ENCODE measurements at regions not wholly inside any gene's neighbourhood (a gene's known extent, or its start where the extent isn't known, plus 50 kb on each side); places are given as distances from the start of the nearest gene placed in this dataset.

DNA sequence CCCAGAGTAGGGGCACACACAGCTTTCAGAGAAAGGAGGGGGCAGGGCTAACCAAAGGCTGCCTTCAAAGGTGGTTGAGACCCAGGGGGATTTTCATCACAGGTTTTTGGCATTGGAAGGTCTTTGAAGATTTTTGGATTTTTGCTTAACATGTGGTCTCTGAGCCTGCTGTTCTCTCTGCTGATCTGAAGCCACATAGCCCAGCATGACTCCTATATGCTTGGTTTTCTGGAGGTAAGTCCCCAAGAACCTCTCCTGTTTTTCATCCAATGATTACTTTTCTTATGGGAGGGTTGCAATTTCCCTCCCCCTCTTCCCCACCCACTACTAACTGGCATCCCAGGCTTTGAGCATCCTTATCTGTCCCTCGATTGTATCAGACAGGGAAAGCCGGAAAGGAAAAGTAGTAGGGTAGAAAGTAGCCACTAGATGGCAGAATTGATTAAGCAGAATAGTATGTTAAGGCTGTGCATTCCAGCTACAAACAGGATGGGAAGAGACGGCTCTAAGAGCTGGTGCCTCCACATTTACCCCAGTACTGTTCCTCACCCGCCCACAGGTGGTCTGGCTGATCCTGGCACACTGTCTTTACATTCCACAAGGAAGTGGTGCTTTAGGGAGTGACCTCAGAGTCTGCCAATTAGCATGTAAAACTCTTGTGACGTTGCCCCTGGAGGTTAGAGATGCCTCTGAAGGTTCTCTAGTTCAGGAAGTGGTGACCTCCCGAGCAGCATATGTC lies 218.9 kb upstream of the EDNRB start:
- Histone ChIP-seq H3K4me1 (ENCODE audit: control insufficient read depth, low read length) (peaks cover 8% of the 10 kb centered on the region), H3K27me3 (ENCODE audit: control insufficient read depth, low read length) (no peaks in the 10 kb centered on the region; the same call in 1 of the 2 replicates), H3K79me2 (ENCODE audit: control insufficient read depth, low read length) (no peaks in the 10 kb centered on the region), H4K20me1 (ENCODE audit: control insufficient read depth, insufficient read depth, low read depth, low read length) (no peaks in the 10 kb centered on the region), H3K9me2 (replicated peaks; ENCODE audit: control insufficient read depth, low read length) (no peaks in the 10 kb centered on the region), H3K4me2 (ENCODE audit: low read length) (peak overlapping the region; percentile 65), H3K27ac (ENCODE audit: low read depth, low read length) (no peak overlapping the region), H3K36me3 (ENCODE audit: control insufficient read depth, low read length) (no peaks in the 10 kb centered on the region), H3K9me3 (ENCODE audit: control insufficient read depth, insufficient read depth, low read length) (no peaks in the 10 kb centered on the region), H3K4me3 (ENCODE audit: low read length) (peak overlapping the region; percentile 69), H3F3A (ENCODE audit: control insufficient read depth, insufficient read depth) (no peaks in the 10 kb centered on the region)
- TF ChIP-seq EZH2phosphoT487 (IDR thresholded peaks at IDR 0.05; ENCODE audit: borderline replicate concordance, low read length) = no peak
- TF ChIP-seq, protein P1, sequence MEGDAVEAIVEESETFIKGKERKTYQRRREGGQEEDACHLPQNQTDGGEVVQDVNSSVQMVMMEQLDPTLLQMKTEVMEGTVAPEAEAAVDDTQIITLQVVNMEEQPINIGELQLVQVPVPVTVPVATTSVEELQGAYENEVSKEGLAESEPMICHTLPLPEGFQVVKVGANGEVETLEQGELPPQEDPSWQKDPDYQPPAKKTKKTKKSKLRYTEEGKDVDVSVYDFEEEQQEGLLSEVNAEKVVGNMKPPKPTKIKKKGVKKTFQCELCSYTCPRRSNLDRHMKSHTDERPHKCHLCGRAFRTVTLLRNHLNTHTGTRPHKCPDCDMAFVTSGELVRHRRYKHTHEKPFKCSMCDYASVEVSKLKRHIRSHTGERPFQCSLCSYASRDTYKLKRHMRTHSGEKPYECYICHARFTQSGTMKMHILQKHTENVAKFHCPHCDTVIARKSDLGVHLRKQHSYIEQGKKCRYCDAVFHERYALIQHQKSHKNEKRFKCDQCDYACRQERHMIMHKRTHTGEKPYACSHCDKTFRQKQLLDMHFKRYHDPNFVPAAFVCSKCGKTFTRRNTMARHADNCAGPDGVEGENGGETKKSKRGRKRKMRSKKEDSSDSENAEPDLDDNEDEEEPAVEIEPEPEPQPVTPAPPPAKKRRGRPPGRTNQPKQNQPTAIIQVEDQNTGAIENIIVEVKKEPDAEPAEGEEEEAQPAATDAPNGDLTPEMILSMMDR (IDR thresholded peaks at IDR 0.05; ENCODE audit: low read depth, low read length, poor library complexity, severe bottlenecking) = peak; percentile 81

DNA sequence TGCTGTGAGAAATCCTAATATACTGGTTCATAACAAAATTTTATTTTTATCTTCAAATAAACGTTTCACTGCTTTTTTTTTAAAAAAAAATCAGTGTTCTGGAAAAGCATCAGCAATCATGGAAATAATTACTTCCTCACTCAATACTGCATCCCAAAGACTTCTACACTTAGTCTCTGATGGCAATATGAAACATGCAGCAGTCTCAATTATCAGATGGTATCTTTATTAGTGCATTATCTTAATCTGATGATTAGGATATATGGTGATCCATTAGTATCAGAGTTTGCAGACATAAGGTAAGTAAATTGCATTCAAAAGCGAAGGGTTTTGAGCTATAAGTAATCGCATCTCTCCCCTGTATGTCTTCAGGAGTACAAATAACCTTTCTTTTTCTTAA lies 218.3 kb upstream of the EDNRB start:
- peaks cover 8% of the 10 kb centered on the region for H3K4me1 ChIP-seq (ENCODE audit: control insufficient read depth, low read length)
- H3K9me3 ChIP-seq (ENCODE audit: control insufficient read depth, insufficient read depth, low read length) = no peaks in the 10 kb centered on the region
- no peak overlapping the region for H3K4me2 ChIP-seq (ENCODE audit: low read length)
- H3K36me3 ChIP-seq (ENCODE audit: control insufficient read depth, low read length) = no peaks in the 10 kb centered on the region
- no peaks in the 10 kb centered on the region for H3K79me2 ChIP-seq (ENCODE audit: control insufficient read depth, low read length)
- H3K27me3 ChIP-seq (ENCODE audit: control insufficient read depth, low read length) = no peaks in the 10 kb centered on the region; the same call in 1 of the 2 replicates
- H3K4me3 ChIP-seq (ENCODE audit: low read length) = no peak overlapping the region
- H3K9me2 ChIP-seq (replicated peaks; ENCODE audit: control insufficient read depth, low read length) = no peaks in the 10 kb centered on the region
- H3K27ac ChIP-seq (ENCODE audit: low read depth, low read length) = no peak overlapping the region
- H3F3A ChIP-seq (ENCODE audit: control insufficient read depth, insufficient read depth) = no peaks in the 10 kb centered on the region
- H4K20me1 ChIP-seq (ENCODE audit: control insufficient read depth, insufficient read depth, low read depth, low read length) = no peaks in the 10 kb centered on the region
- TF ChIP-seq EZH2phosphoT487 (IDR thresholded peaks at IDR 0.05; ENCODE audit: borderline replicate concordance, low read length) = no peak
- TF ChIP-seq, protein P1 (IDR thresholded peaks at IDR 0.05; ENCODE audit: low read depth, low read length, poor library complexity, severe bottlenecking) = no peak

DNA sequence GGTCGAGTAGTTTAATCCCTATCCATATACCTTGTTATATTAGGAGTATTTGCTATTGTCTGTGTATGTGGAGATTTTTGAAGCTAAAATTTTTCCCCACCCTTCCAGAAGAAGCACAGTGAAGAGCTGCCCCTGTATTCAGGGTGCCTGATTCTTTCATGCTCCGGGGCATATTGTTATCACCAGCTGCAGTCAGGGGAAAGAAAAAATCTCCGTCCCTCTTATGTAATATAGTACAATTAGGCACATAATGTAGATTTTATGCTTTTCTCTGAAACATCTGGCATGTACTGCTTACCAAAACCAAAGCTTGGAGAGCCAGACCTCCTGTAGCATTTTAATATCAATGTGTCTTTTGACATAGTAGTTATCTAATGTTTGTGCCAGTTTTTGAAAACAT lies 214.9 kb upstream of the EDNRB start:
- H3K36me3 ChIP-seq (ENCODE audit: control insufficient read depth, low read length) = no peaks in the 10 kb centered on the region
- no peaks in the 10 kb centered on the region for H3K79me2 ChIP-seq (ENCODE audit: control insufficient read depth, low read length)
- H3K27ac ChIP-seq (ENCODE audit: low read depth, low read length) = no peak overlapping the region
- H3K9me3 ChIP-seq (ENCODE audit: control insufficient read depth, insufficient read depth, low read length) = no peaks in the 10 kb centered on the region
- no peaks in the 10 kb centered on the region for H3K9me2 ChIP-seq (replicated peaks; ENCODE audit: control insufficient read depth, low read length)
- no peak overlapping the region for H3K4me2 ChIP-seq (ENCODE audit: low read length)
- TF ChIP-seq, protein P1 (IDR thresholded peaks at IDR 0.05; ENCODE audit: low read depth, low read length, poor library complexity, severe bottlenecking) = no peak
- no peak for TF ChIP-seq EZH2phosphoT487 (IDR thresholded peaks at IDR 0.05; ENCODE audit: borderline replicate concordance, low read length)
- no peaks in the 10 kb centered on the region; the same call in 1 of the 2 replicates for H3K27me3 ChIP-seq (ENCODE audit: control insufficient read depth, low read length)
- no peaks in the 10 kb centered on the region for H3F3A ChIP-seq (ENCODE audit: control insufficient read depth, insufficient read depth)
- no peak overlapping the region for H3K4me3 ChIP-seq (ENCODE audit: low read length)
- peaks cover 8% of the 10 kb centered on the region for H3K4me1 ChIP-seq (ENCODE audit: control insufficient read depth, low read length)
- no peaks in the 10 kb centered on the region for H4K20me1 ChIP-seq (ENCODE audit: control insufficient read depth, insufficient read depth, low read depth, low read length)

Measured in DOHH2 (cell line).